ENCODE measurements at regions not wholly inside any gene's neighbourhood (a gene's known extent, or its start where the extent isn't known, plus 50 kb on each side); places are given as distances from the start of the nearest gene placed in this dataset.

DNA sequence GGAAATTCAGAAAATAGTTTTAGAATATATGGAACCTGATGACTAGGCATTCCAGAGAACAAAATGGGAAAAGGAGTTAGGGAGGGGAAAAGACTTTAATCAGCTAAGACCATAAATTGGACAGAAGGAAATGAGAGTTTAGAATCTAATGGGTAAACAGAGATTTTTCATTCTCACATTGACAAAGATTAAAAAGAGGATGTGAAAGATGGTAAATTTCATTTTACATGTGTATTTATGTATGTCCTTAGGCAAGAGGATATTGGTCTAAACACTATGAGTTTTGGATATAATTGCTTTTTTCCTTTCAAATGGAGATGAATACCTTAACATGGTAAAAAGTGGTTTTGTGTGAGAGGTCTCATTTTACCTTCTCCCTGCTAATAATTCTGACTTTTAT lies 1021.9 kb downstream of the NSUN3 start:
- Histone ChIP-seq H4K20me1 (ENCODE audit: control insufficient read depth, insufficient read depth, low read depth, low read length) (no peaks in the 10 kb centered on the region), H3K27me3 (ENCODE audit: control insufficient read depth, low read length) (no peaks in the 10 kb centered on the region), H3F3A (ENCODE audit: control insufficient read depth, insufficient read depth) (no peaks in the 10 kb centered on the region), H3K9me2 (replicated peaks; ENCODE audit: control insufficient read depth, low read length) (no peaks in the 10 kb centered on the region), H3K4me1 (ENCODE audit: control insufficient read depth, low read length) (no peaks in the 10 kb centered on the region), H3K4me2 (ENCODE audit: low read length) (no peak overlapping the region), H3K36me3 (ENCODE audit: control insufficient read depth, low read length) (no peaks in the 10 kb centered on the region), H3K79me2 (ENCODE audit: control insufficient read depth, low read length) (no peaks in the 10 kb centered on the region), H3K9me3 (ENCODE audit: control insufficient read depth, insufficient read depth, low read length) (no peaks in the 10 kb centered on the region), H3K4me3 (ENCODE audit: low read length) (no peak overlapping the region), H3K27ac (ENCODE audit: low read depth, low read length) (no peak overlapping the region)
- no peak for TF ChIP-seq EZH2phosphoT487 (IDR thresholded peaks at IDR 0.05; ENCODE audit: borderline replicate concordance, low read length)
- TF ChIP-seq, protein P1, sequence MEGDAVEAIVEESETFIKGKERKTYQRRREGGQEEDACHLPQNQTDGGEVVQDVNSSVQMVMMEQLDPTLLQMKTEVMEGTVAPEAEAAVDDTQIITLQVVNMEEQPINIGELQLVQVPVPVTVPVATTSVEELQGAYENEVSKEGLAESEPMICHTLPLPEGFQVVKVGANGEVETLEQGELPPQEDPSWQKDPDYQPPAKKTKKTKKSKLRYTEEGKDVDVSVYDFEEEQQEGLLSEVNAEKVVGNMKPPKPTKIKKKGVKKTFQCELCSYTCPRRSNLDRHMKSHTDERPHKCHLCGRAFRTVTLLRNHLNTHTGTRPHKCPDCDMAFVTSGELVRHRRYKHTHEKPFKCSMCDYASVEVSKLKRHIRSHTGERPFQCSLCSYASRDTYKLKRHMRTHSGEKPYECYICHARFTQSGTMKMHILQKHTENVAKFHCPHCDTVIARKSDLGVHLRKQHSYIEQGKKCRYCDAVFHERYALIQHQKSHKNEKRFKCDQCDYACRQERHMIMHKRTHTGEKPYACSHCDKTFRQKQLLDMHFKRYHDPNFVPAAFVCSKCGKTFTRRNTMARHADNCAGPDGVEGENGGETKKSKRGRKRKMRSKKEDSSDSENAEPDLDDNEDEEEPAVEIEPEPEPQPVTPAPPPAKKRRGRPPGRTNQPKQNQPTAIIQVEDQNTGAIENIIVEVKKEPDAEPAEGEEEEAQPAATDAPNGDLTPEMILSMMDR (IDR thresholded peaks at IDR 0.05; ENCODE audit: low read depth, low read length, poor library complexity, severe bottlenecking) = no peak

GRCh38 chr3:95088464-95088863 lies 1025.6 kb downstream of the NSUN3 start:
- Histone ChIP-seq H3K9me2 (replicated peaks; ENCODE audit: control insufficient read depth, low read length) (no peaks in the 10 kb centered on the region), H3K4me3 (ENCODE audit: low read length) (no peak overlapping the region), H3K4me2 (ENCODE audit: low read length) (no peak overlapping the region), H4K20me1 (ENCODE audit: control insufficient read depth, insufficient read depth, low read depth, low read length) (no peaks in the 10 kb centered on the region), H3K9me3 (ENCODE audit: control insufficient read depth, insufficient read depth, low read length) (no peaks in the 10 kb centered on the region; the same call in 1 of the 2 replicates), H3K27ac (ENCODE audit: low read depth, low read length) (no peak overlapping the region), H3K36me3 (ENCODE audit: control insufficient read depth, low read length) (no peaks in the 10 kb centered on the region), H3F3A (ENCODE audit: control insufficient read depth, insufficient read depth) (no peaks in the 10 kb centered on the region), H3K79me2 (ENCODE audit: control insufficient read depth, low read length) (no peaks in the 10 kb centered on the region), H3K27me3 (ENCODE audit: control insufficient read depth, low read length) (no peaks in the 10 kb centered on the region), H3K4me1 (ENCODE audit: control insufficient read depth, low read length) (no peaks in the 10 kb centered on the region)
- TF ChIP-seq, protein P1 (IDR thresholded peaks at IDR 0.05; ENCODE audit: low read depth, low read length, poor library complexity, severe bottlenecking) = no peak
- no peak for TF ChIP-seq EZH2phosphoT487 (IDR thresholded peaks at IDR 0.05; ENCODE audit: borderline replicate concordance, low read length)

GRCh38 chr3:95097493-95097892 lies 1034.6 kb downstream of the NSUN3 start:
- H3K4me3 ChIP-seq (ENCODE audit: low read length) = peak overlapping the region; percentile 38

More at GRCh38 chr3:95097493-95097892, 1034.6 kb downstream of the NSUN3 start:
- Histone ChIP-seq H4K20me1 (ENCODE audit: control insufficient read depth, insufficient read depth, low read depth, low read length) (no peaks in the 10 kb centered on the region), H3K9me3 (ENCODE audit: control insufficient read depth, insufficient read depth, low read length) (peaks cover 3% of the 10 kb centered on the region; the same call in 1 of the 2 replicates), H3K27ac (ENCODE audit: low read depth, low read length) (peak overlapping the region; percentile 68), H3K36me3 (ENCODE audit: control insufficient read depth, low read length) (no peaks in the 10 kb centered on the region), H3K27me3 (ENCODE audit: control insufficient read depth, low read length) (no peaks in the 10 kb centered on the region), H3K79me2 (ENCODE audit: control insufficient read depth, low read length) (no peaks in the 10 kb centered on the region), H3K4me1 (ENCODE audit: control insufficient read depth, low read length) (peaks cover 28% of the 10 kb centered on the region), H3K9me2 (replicated peaks; ENCODE audit: control insufficient read depth, low read length) (no peaks in the 10 kb centered on the region), H3F3A (ENCODE audit: control insufficient read depth, insufficient read depth) (no peaks in the 10 kb centered on the region), H3K4me2 (ENCODE audit: low read length) (peak overlapping the region; percentile 48)
- no peak for TF ChIP-seq EZH2phosphoT487 (IDR thresholded peaks at IDR 0.05; ENCODE audit: borderline replicate concordance, low read length)
- TF ChIP-seq, protein P1 (IDR thresholded peaks at IDR 0.05; ENCODE audit: low read depth, low read length, poor library complexity, severe bottlenecking) = no peak

Data from DOHH2 (cell line).